Stimulated activated naive B cell treated with anti-CD40 and anti-IgM and Interleukin-4, amounts not matched to agents 10 μg/mL and 1 μg/mL and 100 μg/mL, for 72 hours (primary cell): ENCODE measurements at regions not wholly inside any gene's neighbourhood (a gene's known extent, or its start where the extent isn't known, plus 50 kb on each side); places are given as distances from the start of the nearest gene placed in this dataset.

Experiments
- ATAC-seq, 2 donors: fragments of 150-1000 bp; cut with Tn5 transposase; replicated peaks; 2 replicates each; pipeline ENCODE4 v1.10.0; 2021; ENCODE audit warnings: moderate library complexity in 1 of 2
- DNase-seq: peaks from one replicate; pipeline ENCODE4 v3.0.0; 2021
- H3K27ac Mint-ChIP-seq: one replicate; pipeline ENCODE4 v1.8.0; 2022; ENCODE audit warnings: mild to moderate bottlenecking, mixed read lengths
- H3K27me3 Mint-ChIP-seq, 2 donors: one replicate each; pipeline ENCODE4 v1.8.0; 2022; ENCODE audit warnings: mixed read lengths in 2 of 2
- H3K36me3 Mint-ChIP-seq, 2 donors: one replicate each; pipeline ENCODE4 v1.8.0; 2022; ENCODE audit warnings: mixed read lengths in 2 of 2, mild to moderate bottlenecking in 1 of 2
- H3K4me1 Mint-ChIP-seq, 2 donors: one replicate each; pipeline ENCODE4 v1.8.0; 2022; ENCODE audit warnings: mixed read lengths in 2 of 2, mild to moderate bottlenecking in 1 of 2
- H3K4me3 Mint-ChIP-seq, 2 donors: one replicate each; pipeline ENCODE4 v1.8.0; 2022; ENCODE audit warnings: mild to moderate bottlenecking in 2 of 2, mixed read lengths in 2 of 2, moderate library complexity in 1 of 2
- H3K9me3 Mint-ChIP-seq, 2 donors: one replicate each; pipeline ENCODE4 v1.8.0; 2022; ENCODE audit warnings: mixed read lengths in 2 of 2, mild to moderate bottlenecking in 1 of 2

DNA sequence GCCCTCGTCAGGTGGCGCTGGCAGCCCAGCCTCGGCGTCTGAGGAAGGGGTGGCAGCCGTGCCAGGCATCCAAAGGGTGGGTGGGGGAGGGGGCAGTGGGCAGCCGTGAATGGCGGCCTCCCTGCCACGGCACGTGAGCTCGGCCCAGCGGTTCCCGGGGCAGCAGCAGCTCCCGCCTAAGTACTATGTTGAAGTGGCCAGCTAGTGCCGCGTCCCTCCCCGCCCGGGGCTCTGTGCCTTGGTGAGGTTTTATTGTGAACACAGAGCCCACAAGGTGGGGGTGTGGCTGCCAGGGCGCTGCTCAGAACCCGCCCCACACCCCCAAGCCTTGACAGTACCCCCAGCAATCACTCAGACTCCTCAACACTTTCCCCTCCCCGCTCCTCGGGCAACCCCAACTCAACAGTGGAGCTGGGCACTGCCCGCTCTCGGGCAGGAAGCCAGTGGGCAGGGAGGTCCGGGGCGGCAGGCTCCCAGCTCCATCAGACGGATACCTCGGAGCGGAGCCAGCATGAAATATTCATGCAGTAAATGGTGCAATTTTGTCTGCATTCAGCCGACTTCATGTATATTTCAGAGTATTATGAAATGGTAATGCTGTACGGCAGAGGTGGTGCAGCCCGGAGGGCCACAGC lies 80.4 kb downstream of the ENGASE start:
- no peak overlapping the region for H3K27ac Mint-ChIP-seq
- no peak for ATAC-seq

DNA sequence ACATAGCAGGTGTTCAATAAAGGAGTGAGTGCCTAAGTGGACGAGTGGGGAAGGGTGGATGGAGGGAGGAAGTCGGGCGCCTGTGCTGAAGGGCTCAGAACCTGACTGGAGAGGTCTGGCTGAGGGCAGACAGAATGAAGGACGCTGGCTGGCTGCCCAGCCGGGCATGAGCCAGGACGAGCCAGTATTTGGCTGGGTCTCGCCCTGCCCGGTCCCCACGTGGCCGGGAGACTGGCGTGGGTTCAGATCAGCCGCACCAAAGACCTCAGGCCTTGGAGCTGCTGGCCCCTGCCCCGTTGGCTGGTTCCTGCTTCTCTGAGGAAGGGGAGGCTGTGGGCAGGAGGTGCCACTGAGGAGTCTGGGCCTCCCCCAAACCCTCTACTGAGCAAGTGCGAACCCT lies 79.8 kb downstream of the ENGASE start:
- H3K27ac Mint-ChIP-seq, result no peak overlapping the region
- H3K36me3 Mint-ChIP-seq, result no peaks in the 10 kb centered on the region
- H3K27me3 Mint-ChIP-seq, result peaks cover 26 to 39% of the 10 kb centered on the region in 2 donors
- no peak for DNase-seq
- ATAC-seq, result no peak
- no peak overlapping the region for H3K4me3 Mint-ChIP-seq
- H3K4me1 Mint-ChIP-seq, result peaks cover 0 to 7% of the 10 kb centered on the region in 2 donors
- H3K9me3 Mint-ChIP-seq, result no peaks in the 10 kb centered on the region

More for the DNA sequence above, 80.4 kb downstream of the ENGASE start:
- Mint-ChIP-seq H3K4me3 (no peak overlapping the region), H3K36me3 (no peaks in the 10 kb centered on the region), H3K4me1 (peaks cover 0 to 7% of the 10 kb centered on the region in 2 donors), H3K27me3 (peaks cover 23 to 39% of the 10 kb centered on the region in 2 donors), H3K9me3 (no peaks in the 10 kb centered on the region)
- no peak for DNase-seq

DNA sequence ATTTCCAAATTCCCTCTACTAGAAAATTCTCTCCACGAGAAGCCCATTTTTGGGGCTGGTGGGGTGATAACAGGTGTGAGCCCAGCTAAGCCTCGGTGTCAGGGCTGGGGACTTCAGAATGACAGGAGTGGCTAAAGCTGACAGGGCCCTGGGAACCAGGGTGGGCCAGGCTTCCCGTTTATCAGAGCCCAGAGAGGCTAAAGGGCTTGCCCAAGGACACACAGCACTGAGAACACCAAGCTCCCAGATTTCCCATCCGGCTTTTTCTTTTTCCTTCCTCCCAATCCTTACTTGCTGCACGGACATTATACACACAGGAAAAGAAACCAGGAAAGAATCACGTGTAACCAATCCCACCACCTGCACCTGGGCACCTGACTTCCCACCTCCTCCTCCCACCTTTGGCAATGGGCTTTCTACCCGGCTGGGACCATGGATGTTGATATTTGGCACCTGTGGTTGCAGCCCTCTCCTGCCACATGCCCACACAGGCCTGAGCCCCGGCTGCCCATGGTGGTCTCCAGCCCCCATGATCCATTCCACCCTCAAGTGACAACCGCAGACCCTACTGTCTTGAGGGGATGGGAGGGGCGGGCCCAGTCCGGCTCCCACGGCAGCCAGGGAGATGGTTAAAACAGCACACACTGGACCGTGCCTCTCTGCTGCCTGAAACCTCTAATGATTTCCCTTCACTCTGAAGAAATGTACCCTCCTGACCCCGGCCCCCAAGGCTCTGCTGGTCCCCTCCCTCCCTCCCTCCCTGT lies 78.9 kb downstream of the ENGASE start:
- Mint-ChIP-seq H3K4me3 (no peak overlapping the region), H3K36me3 (no peaks in the 10 kb centered on the region), H3K4me1 (peaks cover 0 to 7% of the 10 kb centered on the region in 2 donors), H3K27ac (no peak overlapping the region), H3K9me3 (no peaks in the 10 kb centered on the region), H3K27me3 (peaks cover 28 to 39% of the 10 kb centered on the region in 2 donors)
- ATAC-seq (no peak), DNase-seq (no peak)

- Mint-ChIP-seq H3K4me3 (no peak overlapping the region), H3K27ac (no peak overlapping the region), H3K36me3 (no peaks in the 10 kb centered on the region), H3K4me1 (peaks cover 0 to 7% of the 10 kb centered on the region in 2 donors), H3K27me3 (peaks cover 28 to 39% of the 10 kb centered on the region in 2 donors), H3K9me3 (no peaks in the 10 kb centered on the region)
- no peak for DNase-seq
- no peak for ATAC-seq
These were observed 78.0 kb downstream of the ENGASE start for GRCh38 chr17:79152636-79153035.

GRCh38 chr17:79152110-79152509 lies 77.5 kb downstream of the ENGASE start:
- H3K9me3 Mint-ChIP-seq, result no peaks in the 10 kb centered on the region
- ATAC-seq (no peak), DNase-seq (no peak)
- H3K27me3 Mint-ChIP-seq, result peaks cover 28 to 36% of the 10 kb centered on the region in 2 donors
- H3K4me1 Mint-ChIP-seq, result peaks cover 0 to 7% of the 10 kb centered on the region in 2 donors
- H3K27ac Mint-ChIP-seq, result no peak overlapping the region
- H3K4me3 Mint-ChIP-seq, result no peak overlapping the region
- no peaks in the 10 kb centered on the region for H3K36me3 Mint-ChIP-seq

DNA sequence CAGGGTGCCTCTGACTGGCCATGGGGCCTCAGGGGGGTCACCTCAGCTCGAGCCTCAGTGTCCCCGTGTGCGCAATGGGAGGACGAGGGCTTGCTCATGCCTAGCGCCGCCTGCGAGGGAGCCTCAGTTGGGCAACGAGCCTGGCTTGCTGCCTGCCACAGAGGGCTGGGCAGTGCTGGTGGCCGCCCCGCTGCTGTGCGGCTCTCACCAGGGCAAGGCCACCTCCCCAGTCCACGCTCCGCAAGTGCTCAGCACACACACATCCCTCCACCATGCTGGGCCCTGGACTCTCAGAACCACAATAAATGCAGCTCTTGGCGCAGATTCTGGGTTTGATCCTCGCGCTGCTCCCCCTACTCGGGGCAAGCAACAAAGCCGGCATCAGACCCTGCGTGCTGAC lies 76.2 kb downstream of the ENGASE start:
- Mint-ChIP-seq H3K27me3 (peaks cover 28 to 34% of the 10 kb centered on the region in 2 donors), H3K4me1 (peaks cover 0 to 7% of the 10 kb centered on the region in 2 donors), H3K4me3 (no peak overlapping the region), H3K9me3 (no peaks in the 10 kb centered on the region), H3K36me3 (no peaks in the 10 kb centered on the region), H3K27ac (no peak overlapping the region)
- ATAC-seq, result no peak
- DNase-seq, result no peak

GRCh38 chr17:79150035-79150733 lies 75.6 kb downstream of the ENGASE start:
- H3K27ac Mint-ChIP-seq, result no peak overlapping the region
- no peaks in the 10 kb centered on the region for H3K9me3 Mint-ChIP-seq
- no peak for DNase-seq
- H3K4me3 Mint-ChIP-seq, result no peak overlapping the region
- no peak for ATAC-seq
- no peaks in the 10 kb centered on the region for H3K36me3 Mint-ChIP-seq
- peaks cover 28 to 34% of the 10 kb centered on the region in 2 donors for H3K27me3 Mint-ChIP-seq
- H3K4me1 Mint-ChIP-seq, result peaks cover 0 to 7% of the 10 kb centered on the region in 2 donors

DNA sequence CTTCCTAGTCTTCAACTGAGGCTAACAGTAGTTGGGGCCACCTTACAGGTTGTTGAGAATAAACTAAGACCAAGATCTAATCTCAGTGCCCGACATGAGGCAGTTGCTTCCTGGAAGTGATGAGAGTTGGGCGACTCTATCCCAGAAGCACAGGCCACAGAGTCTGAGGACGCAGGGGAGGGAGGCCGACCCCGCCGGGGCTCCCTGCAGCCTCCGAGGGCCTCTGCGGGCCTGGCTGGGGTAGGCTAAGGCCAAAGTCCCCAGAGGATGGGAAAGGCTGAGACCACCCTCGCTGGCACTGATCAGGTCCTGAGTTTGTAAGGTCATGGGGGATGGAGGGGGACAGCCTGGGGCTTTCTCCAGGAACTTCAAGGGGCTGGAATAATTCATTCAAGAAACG lies 74.0 kb downstream of the ENGASE start:
- H3K4me1 Mint-ChIP-seq, result peaks cover 0 to 7% of the 10 kb centered on the region in 2 donors
- H3K9me3 Mint-ChIP-seq, result no peaks in the 10 kb centered on the region
- H3K4me3 Mint-ChIP-seq, result no peak overlapping the region
- no peaks in the 10 kb centered on the region for H3K36me3 Mint-ChIP-seq
- H3K27me3 Mint-ChIP-seq, result peaks cover 24 to 26% of the 10 kb centered on the region in 2 donors
- DNase-seq (no peak), ATAC-seq (no peak)
- no peak overlapping the region for H3K27ac Mint-ChIP-seq

- no peaks in the 10 kb centered on the region for H3K9me3 Mint-ChIP-seq
- no peaks in the 10 kb centered on the region for H3K36me3 Mint-ChIP-seq
- H3K27ac Mint-ChIP-seq, result no peak overlapping the region
- H3K4me1 Mint-ChIP-seq, result peaks cover 0 to 7% of the 10 kb centered on the region in 2 donors
- no peak overlapping the region for H3K4me3 Mint-ChIP-seq
- no peak for ATAC-seq
- no peak for DNase-seq
- peaks cover 20 to 21% of the 10 kb centered on the region in 2 donors for H3K27me3 Mint-ChIP-seq
These were observed 73.3 kb downstream of the ENGASE start for GRCh38 chr17:79147746-79148506.

DNA sequence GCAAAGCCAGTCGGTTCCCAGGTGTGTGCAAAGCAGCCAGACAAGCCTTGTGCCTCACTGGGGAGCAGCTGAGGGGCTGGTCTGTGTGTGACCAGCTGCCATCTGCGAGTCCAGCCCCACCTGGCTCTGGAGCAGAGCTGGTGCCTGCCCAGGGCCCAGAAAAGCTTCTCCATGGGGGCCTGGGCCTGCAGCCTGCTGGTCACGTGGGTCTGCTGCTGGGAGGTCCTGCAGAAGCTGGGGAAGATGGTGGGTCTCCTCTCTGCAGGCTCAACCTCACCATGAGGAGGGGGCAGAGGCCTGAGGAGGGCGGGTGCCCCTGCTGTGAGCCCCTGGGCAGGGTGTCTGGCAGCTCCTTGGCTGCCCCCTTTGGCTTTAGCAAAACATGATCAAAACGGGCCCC lies 71.9 kb downstream of the ENGASE start:
- H3K36me3 Mint-ChIP-seq, result no peaks in the 10 kb centered on the region
- H3K9me3 Mint-ChIP-seq, result no peaks in the 10 kb centered on the region
- ATAC-seq, result no peak
- H3K27ac Mint-ChIP-seq, result no peak overlapping the region
- H3K4me3 Mint-ChIP-seq, result no peak overlapping the region
- DNase-seq, result no peak
- H3K4me1 Mint-ChIP-seq, result no peaks in the 10 kb centered on the region
- peaks cover 12 to 19% of the 10 kb centered on the region in 2 donors for H3K27me3 Mint-ChIP-seq

DNA sequence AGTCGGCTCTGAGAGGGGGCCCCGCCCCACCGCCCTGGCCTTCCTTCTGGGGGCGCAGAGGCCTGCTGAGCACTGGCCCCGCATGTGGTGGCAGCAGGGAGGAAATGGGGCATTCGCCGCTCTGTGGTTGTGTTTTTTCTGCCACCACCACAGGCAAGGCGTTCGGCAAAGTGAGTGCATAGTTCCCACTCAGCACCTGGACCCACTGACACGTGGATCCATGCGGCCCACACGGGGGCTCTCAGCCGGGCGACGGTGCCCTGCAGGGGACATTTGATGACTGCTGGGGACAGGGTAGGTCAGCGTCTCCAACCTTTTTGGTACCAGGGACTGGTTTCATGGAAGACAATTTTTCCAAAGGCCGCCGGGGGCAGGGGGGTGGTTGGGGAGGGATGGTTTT lies 70.9 kb downstream of the ENGASE start:
- ATAC-seq (no peak), DNase-seq (no peak)
- Mint-ChIP-seq H3K9me3 (no peaks in the 10 kb centered on the region), H3K27ac (no peak overlapping the region), H3K4me3 (no peak overlapping the region), H3K27me3 (peaks cover 11 to 17% of the 10 kb centered on the region in 2 donors), H3K4me1 (no peaks in the 10 kb centered on the region), H3K36me3 (no peaks in the 10 kb centered on the region)

GRCh38 chr17:79144133-79144532 lies 69.5 kb downstream of the ENGASE start:
- no peak overlapping the region for H3K4me3 Mint-ChIP-seq
- DNase-seq, result no peak
- peaks cover 6 to 13% of the 10 kb centered on the region in 2 donors for H3K27me3 Mint-ChIP-seq
- peaks cover 0 to under 1% of the 10 kb centered on the region in 2 donors for H3K9me3 Mint-ChIP-seq
- H3K36me3 Mint-ChIP-seq, result no peaks in the 10 kb centered on the region
- no peak for ATAC-seq
- H3K4me1 Mint-ChIP-seq, result no peaks in the 10 kb centered on the region
- no peak overlapping the region for H3K27ac Mint-ChIP-seq

DNA sequence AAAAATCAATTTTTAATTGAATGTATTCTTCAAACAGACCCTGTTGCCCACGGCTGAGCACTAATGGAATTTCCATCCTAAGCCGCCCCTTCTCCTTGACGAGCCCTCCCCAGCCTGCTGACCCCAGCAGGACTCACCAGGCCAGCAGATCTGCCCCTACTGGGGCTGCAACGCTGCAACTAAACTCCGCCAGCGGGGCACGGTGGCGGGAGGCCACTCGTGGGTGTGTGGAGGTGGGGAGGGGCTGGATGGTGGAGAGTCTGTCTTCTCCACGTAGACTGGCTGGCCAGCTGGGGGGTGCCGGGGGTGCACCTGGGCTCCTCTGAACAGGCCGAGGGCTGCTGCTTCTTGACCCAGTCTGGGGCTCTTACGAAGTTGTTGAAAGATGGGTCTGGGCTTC lies 67.8 kb downstream of the ENGASE start:
- peaks cover 8 to 14% of the 10 kb centered on the region in 2 donors for H3K9me3 Mint-ChIP-seq
- H3K27me3 Mint-ChIP-seq, result peaks cover 13 to 18% of the 10 kb centered on the region in 2 donors
- no peak overlapping the region for H3K27ac Mint-ChIP-seq
- no peaks in the 10 kb centered on the region for H3K4me1 Mint-ChIP-seq
- ATAC-seq (no peak), DNase-seq (no peak)
- no peak overlapping the region for H3K4me3 Mint-ChIP-seq
- no peaks in the 10 kb centered on the region for H3K36me3 Mint-ChIP-seq
